GM13976 (cell line): ENCODE measurements at regions not wholly inside any gene's neighbourhood (a gene's known extent, or its start where the extent isn't known, plus 50 kb on each side); places are given as distances from the start of the nearest gene placed in this dataset.

Experiments used
- DNase-seq: peaks from one replicate; pipeline ENCODE4 v3.0.0; 2012; ENCODE audit warnings: low spot score
- CTCF ChIP-seq: IDR thresholded peaks from 2 replicates; pipeline ENCODE4 v1.5.1; 2012; ENCODE audit warnings: borderline replicate concordance, mild to moderate bottlenecking; ENCODE audit not compliant: insufficient read depth; ENCODE audit errors: extremely low read depth, missing control alignments, control extremely low read depth
- in situ Hi-C: fragments of 300-500 bp; cut with MboI; formaldehyde crosslinking; loops from one replicate; pipeline ENCODE4 v1.12.0; 2022; ENCODE audit warnings: low sequenced_read_pairs, mixed read lengths, inconsistent platforms; ENCODE audit not compliant: unreplicated experiment

DNA sequence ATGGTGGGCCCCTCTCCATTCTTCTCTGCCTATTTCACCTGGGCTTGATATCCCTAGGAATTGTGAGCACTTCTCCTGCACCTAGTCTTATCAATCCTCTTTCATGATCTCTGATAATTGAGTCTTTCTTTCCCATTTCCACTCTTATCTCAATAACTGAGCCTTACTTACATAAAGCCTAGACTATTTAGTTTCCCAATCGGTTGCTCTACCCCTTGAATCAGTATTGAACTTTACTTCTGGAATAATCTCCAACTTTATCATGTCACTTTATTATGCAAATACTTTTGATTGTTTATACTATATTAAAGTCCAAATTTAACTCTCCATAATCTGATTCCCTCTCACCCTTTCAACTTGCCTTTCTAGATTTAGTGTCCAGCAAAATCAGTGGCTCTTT is 222.7 kb downstream of the SPRY1 start:
- TF ChIP-seq CTCF, result no peak
- no peak for DNase-seq
- in situ Hi-C loops, result no loop called here

DNA sequence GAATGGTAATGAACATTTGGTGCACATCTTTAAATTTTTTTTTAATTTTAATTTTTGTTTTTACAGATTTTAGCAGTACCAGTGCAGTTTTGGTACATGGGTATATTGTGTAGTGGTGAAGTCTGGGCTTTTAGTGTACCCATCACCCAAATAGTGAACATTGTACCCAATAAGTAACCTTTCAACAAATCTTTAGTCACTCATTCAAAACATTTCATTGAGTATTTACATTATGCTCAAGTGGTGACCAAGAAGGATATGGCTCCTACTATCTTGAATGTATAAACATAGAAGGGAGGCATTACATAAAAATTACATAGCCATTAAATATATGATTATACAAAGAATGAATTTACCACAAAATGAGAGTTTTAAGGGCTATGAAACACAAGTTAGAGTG is 223.3 kb downstream of the SPRY1 start:
- TF ChIP-seq CTCF, result no peak
- no peak for DNase-seq
- in situ Hi-C loops, result no loop called here

DNA sequence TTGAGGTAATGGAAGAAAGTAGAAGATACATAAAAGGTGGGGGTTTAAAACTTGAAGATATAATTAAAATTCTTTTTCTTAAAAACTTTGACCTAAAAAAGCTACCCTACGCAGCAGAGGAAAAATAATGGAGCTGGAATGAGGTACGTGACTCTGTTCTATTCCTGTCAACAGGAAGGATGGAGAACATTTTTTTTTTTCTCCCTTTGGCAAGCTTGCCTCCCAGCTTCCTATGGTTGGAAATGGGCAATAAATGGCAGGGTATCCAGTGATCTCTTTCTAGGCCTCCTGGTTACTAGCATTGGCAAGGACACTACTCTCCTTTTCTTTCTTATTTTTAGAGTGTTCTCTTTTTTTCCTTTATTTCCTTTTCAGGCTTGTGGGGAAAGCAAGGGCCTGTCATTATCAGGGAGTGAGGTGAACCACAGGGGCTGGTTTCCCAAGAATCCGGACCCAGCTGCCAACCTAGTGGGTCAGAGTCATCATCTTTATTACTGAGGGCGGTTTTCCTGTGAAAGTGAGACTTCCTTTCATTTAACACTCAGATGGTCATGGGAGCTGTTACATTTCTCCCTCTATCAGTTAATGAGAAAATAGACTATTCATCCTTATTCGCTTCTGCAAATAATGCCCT is 224.6 kb downstream of the SPRY1 start:
- DNase-seq, result no peak
- no peak for TF ChIP-seq CTCF
- in situ Hi-C loops, result no loop called here

- no peak for DNase-seq
- TF ChIP-seq CTCF, result no peak
- in situ Hi-C loops, result no loop called here
Observed at GRCh38 chr4:123622572-123622971, 226.0 kb downstream of the SPRY1 start.

GRCh38 chr4:123623611-123624010 is 227.0 kb downstream of the SPRY1 start:
- no peak for TF ChIP-seq CTCF
- DNase-seq, result no peak
- in situ Hi-C loops, result no loop called here

- in situ Hi-C loops, result no loop called here
- no peak for TF ChIP-seq CTCF
- no peak for DNase-seq
Observed at GRCh38 chr4:123624959-123625358, 228.4 kb downstream of the SPRY1 start.
